Immature natural killer cell (primary cell): ENCODE measurements at regions not wholly inside any gene's neighbourhood (a gene's known extent, or its start where the extent isn't known, plus 50 kb on each side); places are given as distances from the start of the nearest gene placed in this dataset.
A peak's percentile ranks its signal among the peaks of the same experiment; 100 is the strongest.
"Not testable (repeated sequence)": the region's sequence is repeated elsewhere in the genome, so short reads cannot be mapped to it uniquely, and the experiment has no call there.

Experiments used
- DNase-seq, 3 donors: peaks; one replicate each; pipeline ENCODE4 v3.0.0; 2022; ENCODE audit warnings: mixed read lengths in 1 of 3
- H3K27ac Mint-ChIP-seq, 6 donors: one replicate each; pipeline ENCODE4 v1.8.0; 2020; ENCODE audit warnings: mixed read lengths in 6 of 6, mild to moderate bottlenecking in 5 of 6, inconsistent platforms in 4 of 6, moderate library complexity in 3 of 6
- H3K27me3 Mint-ChIP-seq, 3 donors: one replicate each; pipeline ENCODE4 v1.8.0; 2020 to 2021; ENCODE audit warnings: low read depth in 3 of 3, mild to moderate bottlenecking in 3 of 3, mixed read lengths in 3 of 3, moderate library complexity in 3 of 3, inconsistent platforms in 1 of 3
- H3K36me3 Mint-ChIP-seq, 3 donors: one replicate each; pipeline ENCODE4 v1.8.0; 2020; ENCODE audit warnings: mixed read lengths in 3 of 3, inconsistent platforms in 2 of 3, mild to moderate bottlenecking in 2 of 3
- H3K4me1 Mint-ChIP-seq, 2 donors: one replicate each; pipeline ENCODE4 v1.8.0; 2020; ENCODE audit warnings: inconsistent platforms in 2 of 2, mild to moderate bottlenecking in 2 of 2, mixed read lengths in 2 of 2, moderate library complexity in 1 of 2
- H3K4me3 Mint-ChIP-seq, 5 donors: one replicate each; pipeline ENCODE4 v1.8.0; 2020; ENCODE audit warnings: mild to moderate bottlenecking in 5 of 5, mixed read lengths in 5 of 5, inconsistent platforms in 3 of 5, moderate library complexity in 3 of 5
- H3K9me3 Mint-ChIP-seq, 6 donors: one replicate each; pipeline ENCODE4 v1.8.0; 2020; ENCODE audit warnings: mild to moderate bottlenecking in 6 of 6, mixed read lengths in 6 of 6, inconsistent platforms in 4 of 6, moderate library complexity in 3 of 6

GRCh38 chr5:40227931-40228330 is 451.8 kb upstream of the PTGER4 start:
- Mint-ChIP-seq H3K27me3 (peaks cover 0 to 9% (median 2%) of the 10 kb centered on the region in 3 donors), H3K27ac (no peak overlapping the region), H3K36me3 (no peaks in the 10 kb centered on the region), H3K4me3 (no peak overlapping the region), H3K4me1 (peaks cover 9 to 11% of the 10 kb centered on the region in 2 donors), H3K9me3 (no peaks in the 10 kb centered on the region)
- no peak for DNase-seq

DNA sequence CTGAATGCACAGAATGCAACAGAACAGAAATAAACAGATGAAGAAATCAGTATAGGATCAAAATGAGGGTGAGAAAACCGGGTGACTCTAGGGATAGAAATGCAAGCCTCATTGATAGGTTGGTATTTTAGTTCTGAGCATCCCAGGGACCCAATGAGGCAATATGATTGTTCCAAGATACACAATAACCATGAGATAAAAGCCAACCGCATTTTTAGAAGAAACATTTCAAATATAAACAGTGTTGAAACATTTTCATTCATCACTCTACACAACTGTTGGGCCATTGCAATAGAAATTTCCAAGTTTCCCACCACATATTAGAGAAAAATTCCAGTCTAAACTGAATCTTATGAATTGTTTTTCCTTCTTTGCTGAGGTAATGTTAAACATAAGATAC is 452.3 kb upstream of the PTGER4 start:
- Mint-ChIP-seq H3K4me1 (peaks cover 9 to 11% of the 10 kb centered on the region in 2 donors), H3K4me3 (no peak overlapping the region), H3K27ac (no peak overlapping the region), H3K27me3 (peaks cover 0 to 9% (median 2%) of the 10 kb centered on the region in 3 donors), H3K9me3 (no peaks in the 10 kb centered on the region), H3K36me3 (no peaks in the 10 kb centered on the region)
- DNase-seq = no peak

DNA sequence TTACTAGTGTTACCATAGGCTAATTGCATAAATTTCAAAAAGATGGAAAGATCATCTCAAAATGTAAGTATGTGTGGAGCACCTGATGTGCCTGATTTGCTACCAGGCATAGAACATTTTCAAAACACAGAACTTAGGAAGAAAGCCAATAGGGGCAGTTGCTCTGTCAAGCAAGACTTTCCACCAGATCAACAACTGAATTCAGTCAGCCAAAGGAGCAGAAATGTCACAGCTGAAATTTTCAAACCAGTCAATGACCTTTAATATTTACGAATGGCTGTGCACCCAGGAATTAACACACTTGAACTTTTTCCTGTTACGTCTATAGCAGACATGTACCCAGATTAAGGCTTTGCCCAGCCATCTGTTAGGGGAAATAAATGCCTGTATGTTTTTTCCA is 452.8 kb upstream of the PTGER4 start:
- Mint-ChIP-seq H3K27ac (no peak overlapping the region), H3K9me3 (no peaks in the 10 kb centered on the region), H3K4me3 (no peak overlapping the region), H3K36me3 (no peaks in the 10 kb centered on the region), H3K4me1 (peaks cover 9 to 11% of the 10 kb centered on the region in 2 donors), H3K27me3 (peaks cover 0 to 9% (median 2%) of the 10 kb centered on the region in 3 donors)
- no peak for DNase-seq

GRCh38 chr5:40225147-40225546 is 454.6 kb upstream of the PTGER4 start:
- not testable (repeated sequence) for H3K27ac Mint-ChIP-seq, H3K4me3 Mint-ChIP-seq, DNase-seq, H3K27me3 Mint-ChIP-seq, H3K36me3 Mint-ChIP-seq, H3K9me3 Mint-ChIP-seq
- peaks cover 18 to 23% of the 10 kb centered on the region in 2 donors for H3K4me1 Mint-ChIP-seq

DNA sequence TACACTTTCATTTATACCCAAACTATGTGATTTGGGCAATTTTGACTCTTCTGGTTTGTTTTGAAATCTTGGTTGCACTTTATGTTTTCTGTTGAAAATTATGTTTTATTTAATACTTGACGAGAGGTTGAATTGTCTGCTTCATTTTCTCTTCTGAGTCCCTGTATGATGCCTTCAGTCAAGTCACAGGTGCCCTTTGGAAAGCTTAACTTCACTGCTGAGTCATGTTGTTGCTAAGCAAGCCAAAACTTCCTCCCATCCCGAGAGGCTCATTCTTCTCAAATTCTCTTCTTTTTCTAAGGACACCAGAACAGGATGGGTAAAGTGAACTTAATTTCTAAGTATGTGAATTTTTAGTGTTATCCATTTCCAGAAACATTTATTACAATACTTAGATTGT is 455.3 kb upstream of the PTGER4 start:
- Mint-ChIP-seq H3K4me1 (peaks cover 23 to 30% of the 10 kb centered on the region in 2 donors), H3K27ac (no peak overlapping the region), H3K27me3 (peaks cover 0 to 9% (median 0%) of the 10 kb centered on the region in 3 donors), H3K9me3 (no peaks in the 10 kb centered on the region), H3K36me3 (no peaks in the 10 kb centered on the region), H3K4me3 (peak overlapping the region in 1 of 5 donors; percentile 54)
- DNase-seq = no peak

DNA sequence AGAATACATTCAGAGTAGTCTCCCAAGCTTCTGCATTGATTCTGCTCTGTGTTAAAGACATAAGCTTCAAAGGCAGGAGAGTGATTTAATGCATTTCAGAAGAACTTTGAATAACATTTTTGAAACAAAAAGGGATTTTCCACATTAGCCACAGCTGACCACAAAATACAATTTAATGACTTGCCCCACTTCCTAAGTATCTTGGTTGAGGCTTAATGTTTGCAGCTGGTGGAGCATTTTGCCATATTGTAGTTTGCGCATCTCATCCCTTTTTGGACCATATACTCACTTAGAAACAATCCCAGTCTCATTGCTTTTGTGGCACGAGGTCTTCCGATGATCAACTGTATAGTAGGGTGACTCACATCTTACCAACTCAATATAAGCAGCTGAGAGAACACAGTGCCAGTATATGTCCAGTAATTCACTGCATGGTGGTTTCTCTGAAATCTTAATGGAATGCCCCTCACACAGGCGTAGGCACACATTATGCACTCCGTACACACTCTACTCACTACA is 455.8 kb upstream of the PTGER4 start:
- H3K9me3 Mint-ChIP-seq = no peaks in the 10 kb centered on the region
- H3K4me1 Mint-ChIP-seq = peaks cover 23 to 35% of the 10 kb centered on the region in 2 donors
- DNase-seq = peak in 1 of 3 donors; percentile 4
- H3K4me3 Mint-ChIP-seq = peak overlapping the region in 1 of 5 donors; percentile 54
- no peaks in the 10 kb centered on the region for H3K36me3 Mint-ChIP-seq
- peaks cover 0 to 9% (median 0%) of the 10 kb centered on the region in 3 donors for H3K27me3 Mint-ChIP-seq
- H3K27ac Mint-ChIP-seq = no peak overlapping the region

GRCh38 chr5:40221796-40222195 is 457.9 kb upstream of the PTGER4 start:
- Mint-ChIP-seq H3K27me3 (peaks cover 0 to 9% (median 1%) of the 10 kb centered on the region in 3 donors), H3K4me1 (peaks cover 32 to 53% of the 10 kb centered on the region in 2 donors)

GRCh38 chr5:40221255-40221654 is 458.5 kb upstream of the PTGER4 start:
- Mint-ChIP-seq H3K9me3 (peaks cover 0 to 2% (median 0%) of the 10 kb centered on the region in 6 donors), H3K4me1 (peaks cover 32 to 53% of the 10 kb centered on the region in 2 donors), H3K36me3 (peaks cover 0 to 9% (median 0%) of the 10 kb centered on the region in 3 donors), H3K27ac (peak overlapping the region in 2 of 6 donors; percentile 18 to 41), H3K27me3 (peaks cover 0 to 9% (median 1%) of the 10 kb centered on the region in 3 donors), H3K4me3 (no peak overlapping the region)
- no peak for DNase-seq

More at GRCh38 chr5:40221796-40222195, 457.9 kb upstream of the PTGER4 start:
- DNase-seq = no peak
- Mint-ChIP-seq H3K36me3 (peaks cover 0 to 9% (median 0%) of the 10 kb centered on the region in 3 donors), H3K27ac (no peak overlapping the region), H3K4me3 (no peak overlapping the region), H3K9me3 (peaks cover 0 to 2% (median 0%) of the 10 kb centered on the region in 6 donors)

GRCh38 chr5:40220260-40220659 is 459.5 kb upstream of the PTGER4 start:
- Mint-ChIP-seq H3K27ac (peak overlapping the region in 2 of 6 donors; percentile 18 to 29), H3K27me3 (peaks cover 0 to 4% (median 1%) of the 10 kb centered on the region in 3 donors)
- peak in 1 of 3 donors; percentile 30 for DNase-seq

DNA sequence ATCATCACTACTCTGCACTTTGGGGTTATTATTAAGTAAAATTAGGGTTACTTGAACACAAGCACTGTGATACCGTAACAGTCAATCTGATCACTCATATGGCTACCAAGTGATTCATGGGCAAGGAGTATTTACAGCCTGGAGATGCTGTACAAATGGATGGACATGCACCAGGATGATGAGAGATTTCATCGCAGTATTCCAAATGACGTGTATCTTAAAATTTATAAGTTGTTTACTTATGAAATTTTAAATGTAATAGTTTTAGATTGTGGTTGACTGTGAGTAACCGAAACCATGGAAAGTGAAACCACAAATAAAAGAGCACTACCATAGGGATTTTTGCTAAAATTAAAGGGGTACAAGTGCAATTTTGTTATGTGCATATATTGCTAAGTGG is 462.2 kb upstream of the PTGER4 start:
- Mint-ChIP-seq H3K27me3 (peaks cover 0 to 1% (median 0%) of the 10 kb centered on the region in 3 donors), H3K36me3 (peaks cover 0 to 9% (median 0%) of the 10 kb centered on the region in 3 donors)

More at GRCh38 chr5:40220260-40220659, 459.5 kb upstream of the PTGER4 start:
- Mint-ChIP-seq H3K4me3 (no peak overlapping the region), H3K36me3 (peaks cover 0 to 9% (median 0%) of the 10 kb centered on the region in 3 donors), H3K4me1 (peaks cover 32 to 53% of the 10 kb centered on the region in 2 donors), H3K9me3 (peaks cover 0 to 2% (median 0%) of the 10 kb centered on the region in 6 donors)

DNA sequence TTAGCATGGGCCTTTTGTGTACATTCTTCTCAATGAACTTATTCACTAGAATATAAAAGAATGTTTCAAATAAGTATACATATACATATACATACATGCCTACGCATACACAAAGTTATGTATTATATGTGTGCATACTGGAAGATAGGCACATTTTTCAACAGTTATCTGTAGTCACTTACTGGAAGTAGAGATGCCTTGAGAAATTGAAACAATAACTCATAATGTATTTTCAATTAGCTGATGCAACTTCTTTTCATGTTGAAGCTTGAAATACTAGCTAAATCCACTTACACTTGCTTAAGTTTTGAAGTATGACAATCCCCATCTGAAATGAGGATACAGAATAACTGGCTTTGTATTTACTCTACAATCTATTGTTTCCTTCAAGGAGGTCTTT is 469.0 kb upstream of the PTGER4 start:
- no peak overlapping the region for H3K4me3 Mint-ChIP-seq
- no peak overlapping the region for H3K27ac Mint-ChIP-seq
- DNase-seq = no peak
- H3K27me3 Mint-ChIP-seq = peaks cover 0 to 5% (median 0%) of the 10 kb centered on the region in 3 donors
- H3K9me3 Mint-ChIP-seq = no peaks in the 10 kb centered on the region
- no peaks in the 10 kb centered on the region for H3K4me1 Mint-ChIP-seq
- peaks cover 0 to 6% (median 0%) of the 10 kb centered on the region in 3 donors for H3K36me3 Mint-ChIP-seq

More for the DNA sequence above, 462.2 kb upstream of the PTGER4 start:
- Mint-ChIP-seq H3K9me3 (peaks cover 0 to 2% (median 0%) of the 10 kb centered on the region in 6 donors), H3K4me1 (peaks cover 23 to 43% of the 10 kb centered on the region in 2 donors), H3K27ac (no peak overlapping the region), H3K4me3 (peak overlapping the region in 2 of 5 donors; percentile 3 to 46)
- peak; percentile 1 to 15 (median 12) for DNase-seq

- Mint-ChIP-seq H3K27me3 (peaks cover 0 to 6% (median 0%) of the 10 kb centered on the region in 3 donors), H3K36me3 (peaks cover 0 to 6% (median 0%) of the 10 kb centered on the region in 3 donors), H3K9me3 (no peaks in the 10 kb centered on the region), H3K4me1 (no peaks in the 10 kb centered on the region), H3K27ac (no peak overlapping the region), H3K4me3 (no peak overlapping the region)
- DNase-seq = no peak
Observed at GRCh38 chr5:40206030-40206429, 473.7 kb upstream of the PTGER4 start.

GRCh38 chr5:40204144-40204543 is 475.6 kb upstream of the PTGER4 start:
- peaks cover 0 to 7% (median 0%) of the 10 kb centered on the region in 3 donors for H3K27me3 Mint-ChIP-seq
- no peaks in the 10 kb centered on the region for H3K9me3 Mint-ChIP-seq
- DNase-seq = no peak
- H3K4me1 Mint-ChIP-seq = peaks cover 0 to under 1% of the 10 kb centered on the region in 2 donors
- H3K36me3 Mint-ChIP-seq = peaks cover 0 to 6% (median 0%) of the 10 kb centered on the region in 3 donors
- H3K4me3 Mint-ChIP-seq = no peak overlapping the region
- H3K27ac Mint-ChIP-seq = no peak overlapping the region

- Mint-ChIP-seq H3K4me1 (peaks cover 0 to 7% of the 10 kb centered on the region in 2 donors), H3K9me3 (no peaks in the 10 kb centered on the region), H3K4me3 (no peak overlapping the region), H3K27me3 (peaks cover 0 to 4% (median 0%) of the 10 kb centered on the region in 3 donors), H3K36me3 (peaks cover 0 to 6% (median 0%) of the 10 kb centered on the region in 3 donors), H3K27ac (no peak overlapping the region)
- no peak for DNase-seq
Observed at GRCh38 chr5:40202814-40203440, 476.8 kb upstream of the PTGER4 start.
